T-helper 2 cell (primary cell): ENCODE measurements at regions not wholly inside any gene's neighbourhood (a gene's known extent, or its start where the extent isn't known, plus 50 kb on each side); places are given as distances from the start of the nearest gene placed in this dataset.

Experiments used
- DNase-seq, 5 experiments: peaks; one replicate each; pipeline versions ENCODE4 v3.0.0 to v3.0.0-alpha.2; 2012 to 2022

DNA sequence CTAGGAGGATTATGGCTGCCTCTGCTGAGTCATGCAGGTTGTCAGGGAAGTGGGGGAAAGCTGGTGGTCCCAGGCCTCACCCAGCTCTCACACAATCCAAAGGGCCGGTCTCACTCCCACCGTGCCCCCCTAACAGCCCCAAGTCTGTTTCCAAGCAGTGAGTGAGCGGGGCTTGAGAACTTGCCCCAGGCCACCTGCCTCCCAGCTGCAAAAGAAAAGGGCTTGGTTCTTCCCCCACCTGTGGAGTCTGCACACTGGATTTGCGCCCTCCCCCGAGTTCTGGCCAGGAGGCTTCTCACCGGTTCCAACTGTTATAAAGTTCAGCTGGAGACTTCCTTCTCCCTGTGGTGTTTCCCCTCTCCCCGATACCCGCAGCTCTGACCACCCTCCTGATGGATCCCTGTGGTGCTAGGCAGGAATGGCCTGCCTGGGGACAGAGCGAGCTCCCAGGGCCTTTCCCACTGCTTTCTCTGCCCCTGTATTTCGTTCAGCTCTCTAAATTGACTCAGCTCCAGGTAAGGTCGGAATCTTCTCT is 222.3 kb downstream of the BARHL2 start:
- no peak for DNase-seq

DNA sequence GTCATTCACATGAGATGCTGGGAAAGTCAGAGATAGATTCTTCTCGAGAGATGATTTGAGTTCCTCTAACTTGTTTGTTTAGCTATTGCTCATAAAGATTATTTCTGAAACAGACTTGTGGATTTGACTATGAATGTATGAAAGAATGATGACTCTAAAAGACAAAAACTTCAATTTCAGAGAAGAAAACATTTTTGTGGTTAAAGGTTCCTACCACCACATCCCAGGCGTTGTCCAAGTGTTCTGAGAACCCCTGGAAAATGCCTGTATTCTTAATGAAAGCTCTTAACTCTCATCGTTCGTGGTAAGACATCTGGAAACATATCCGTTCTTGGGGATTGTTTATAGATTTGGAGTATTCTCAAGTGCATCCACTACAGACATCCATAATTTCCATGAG is 228.7 kb downstream of the BARHL2 start:
- DNase-seq: no peak

DNA sequence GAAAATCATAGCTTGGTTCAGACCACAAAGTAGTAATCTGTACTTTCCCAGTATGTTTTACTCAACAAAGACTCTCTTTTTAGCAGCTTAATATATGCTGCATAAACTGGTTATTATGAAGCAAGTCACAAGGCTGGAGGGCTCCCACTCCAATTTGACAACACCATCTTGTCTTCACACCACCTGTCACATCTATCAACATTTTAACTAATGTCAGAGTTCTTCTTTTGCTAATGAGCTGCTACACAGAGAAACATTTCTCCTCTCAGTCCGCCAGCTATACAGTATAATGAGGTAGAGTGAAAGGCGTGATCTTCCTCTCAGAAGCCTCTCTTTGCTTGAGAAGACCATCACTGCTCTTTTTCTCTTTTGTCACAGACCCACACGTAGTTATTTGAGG is 230.1 kb downstream of the BARHL2 start:
- DNase-seq: no peak

DNA sequence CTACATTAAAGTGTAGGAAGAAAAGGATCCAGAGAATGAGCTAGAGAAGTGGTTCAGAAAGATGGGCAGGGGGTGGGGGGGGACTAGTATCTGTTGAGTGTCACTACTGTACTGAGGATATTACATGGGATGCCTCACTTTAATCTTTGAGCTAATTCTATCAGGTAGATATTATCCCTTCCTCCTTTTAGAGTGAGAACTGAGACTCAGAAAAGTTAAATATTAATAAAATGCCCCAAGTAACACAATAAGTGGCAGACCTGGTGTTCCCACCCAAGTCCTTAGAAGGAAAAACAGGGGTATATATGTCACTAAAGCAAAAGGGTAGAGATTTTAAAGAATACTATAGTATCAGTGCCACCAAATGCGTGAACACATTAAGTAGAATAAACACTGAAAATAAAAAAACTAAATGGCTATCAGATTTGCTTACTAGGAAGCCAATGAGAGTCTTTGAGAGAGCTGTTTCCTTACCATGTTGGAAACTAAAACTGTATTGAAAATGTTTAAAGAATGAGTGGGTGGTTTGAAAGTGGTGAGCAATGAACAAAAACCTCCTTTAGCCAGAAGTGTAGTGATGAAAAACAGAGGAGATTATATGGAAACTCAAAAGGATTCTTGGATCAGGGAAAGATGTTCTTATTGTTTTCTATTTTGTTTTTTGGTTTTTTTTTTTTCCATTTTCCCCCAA is 230.8 kb downstream of the BARHL2 start:
- DNase-seq: no peak

GRCh38 chr1:90480271-90480835 is 236.7 kb downstream of the BARHL2 start:
- no peak for DNase-seq

- no peak for DNase-seq
These were observed 240.1 kb downstream of the BARHL2 start for GRCh38 chr1:90476994-90477393.

DNA sequence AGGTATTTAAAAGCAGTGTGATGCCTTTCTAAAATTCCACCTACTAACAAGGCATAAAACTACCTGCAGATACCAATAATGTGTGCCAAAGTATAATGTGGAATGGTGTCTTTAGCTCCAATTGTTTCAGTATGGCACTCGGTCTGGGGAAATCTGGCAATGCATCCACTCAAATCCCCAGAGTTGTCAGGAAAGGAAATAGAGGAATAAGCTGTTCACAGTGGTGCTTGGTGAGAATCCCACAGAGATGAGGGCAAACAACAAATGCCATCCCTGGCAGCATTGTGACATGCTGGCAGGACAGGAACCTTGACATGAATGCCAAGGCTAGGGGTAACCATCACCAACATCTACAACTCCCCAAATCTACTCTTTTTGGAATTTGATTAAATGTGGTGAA is 240.7 kb downstream of the BARHL2 start:
- DNase-seq: no peak

DNA sequence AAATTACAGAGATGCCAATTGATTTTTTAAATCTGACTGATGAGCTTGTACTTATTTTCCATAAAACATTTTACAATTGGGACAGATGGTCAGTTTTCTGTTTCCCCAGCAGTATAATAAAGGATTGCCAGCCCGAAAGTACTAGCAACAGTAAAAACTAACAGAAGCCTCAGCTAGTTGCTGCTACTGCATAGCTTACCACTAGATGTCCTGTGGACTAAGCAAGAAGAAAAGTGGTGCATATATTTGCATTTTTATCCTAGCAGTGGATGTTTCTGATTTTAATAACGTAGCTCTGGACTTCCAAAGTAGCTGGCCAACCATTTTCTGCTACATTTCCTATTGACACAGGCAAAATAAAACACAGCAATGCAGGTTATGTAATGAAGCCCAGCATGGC is 241.5 kb downstream of the BARHL2 start:
- no peak for DNase-seq

DNA sequence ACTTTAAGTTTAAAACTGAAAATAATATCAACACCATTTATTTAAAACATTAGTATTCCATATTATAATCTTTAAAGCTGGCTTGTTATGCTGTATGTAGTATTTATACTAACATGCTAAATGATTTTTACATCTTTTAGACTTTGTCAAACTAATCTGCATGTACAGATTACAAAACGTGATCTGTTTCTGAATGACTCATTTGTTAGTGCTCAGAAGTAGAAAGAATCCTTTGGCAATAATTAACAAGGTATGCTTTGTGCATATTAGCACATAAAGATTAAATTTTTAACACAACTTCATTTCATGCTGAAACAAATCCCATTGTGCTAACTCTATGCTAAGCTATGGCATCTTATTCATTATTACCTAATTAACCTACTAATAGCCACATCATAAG is 242.4 kb downstream of the BARHL2 start:
- no peak for DNase-seq

DNA sequence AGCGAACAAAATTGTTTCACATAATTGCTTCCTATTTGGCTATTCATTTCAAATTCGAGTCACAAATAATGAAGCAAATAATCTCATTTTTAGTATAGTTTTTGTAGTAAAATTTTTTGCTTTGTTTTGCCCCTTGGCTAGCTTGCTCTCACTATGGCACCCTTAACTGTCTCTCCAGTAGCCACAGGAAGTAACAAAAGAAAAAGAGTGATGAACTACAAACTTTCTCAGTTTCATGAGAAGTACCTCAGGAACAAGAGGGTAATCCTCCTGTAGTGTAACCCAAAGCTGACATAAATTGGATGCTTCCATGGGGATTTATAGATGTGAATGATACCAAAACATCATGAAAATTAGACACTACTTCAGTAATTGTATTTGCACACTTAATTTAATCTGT is 242.9 kb downstream of the BARHL2 start:
- no peak for DNase-seq

DNA sequence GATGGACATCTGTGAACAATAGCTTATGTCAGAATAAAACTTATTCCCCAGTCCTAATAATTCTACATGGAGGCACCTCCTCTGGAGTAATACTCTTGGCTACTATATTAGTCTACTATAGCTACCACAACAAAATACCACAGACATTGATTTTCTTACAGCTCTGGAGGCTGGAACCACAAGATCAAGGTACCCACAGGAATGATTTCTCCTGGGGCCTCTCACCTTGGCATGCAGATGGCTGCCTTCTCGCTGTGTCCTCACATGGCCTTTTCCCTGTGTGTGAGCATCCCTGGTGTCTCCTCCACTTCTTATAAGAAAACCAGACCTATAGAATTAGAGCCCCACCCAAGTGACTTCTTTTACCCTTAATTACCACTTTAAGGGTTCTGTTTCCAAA is 244.3 kb downstream of the BARHL2 start:
- DNase-seq: no peak

- DNase-seq: no peak
These were observed 257.5 kb downstream of the BARHL2 start for GRCh38 chr1:90459570-90459969.

- DNase-seq: no peak
These were observed 259.1 kb downstream of the BARHL2 start for GRCh38 chr1:90457985-90458384.

DNA sequence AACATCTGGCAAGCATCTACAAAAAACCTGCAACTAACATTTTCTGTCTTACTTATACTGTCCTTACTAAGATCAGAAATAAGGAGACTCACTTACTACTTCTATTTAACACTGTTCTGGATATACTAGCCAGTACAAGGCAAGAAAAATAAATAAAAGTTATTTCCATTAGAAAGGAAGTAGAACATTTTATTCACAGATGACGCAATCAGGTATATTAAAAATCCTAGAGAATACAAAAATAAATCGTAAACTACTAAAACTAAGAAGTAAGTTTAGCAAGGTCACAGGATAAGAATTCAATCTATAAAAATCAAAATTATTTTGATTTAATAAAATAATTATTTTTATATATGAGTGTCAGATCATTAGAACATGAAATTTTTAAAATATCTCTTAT is 264.6 kb downstream of the BARHL2 start:
- DNase-seq: no peak

- DNase-seq: no peak
These were observed 273.7 kb downstream of the BARHL2 start for GRCh38 chr1:90443354-90443753.

- DNase-seq: no peak
These were observed 281.8 kb downstream of the BARHL2 start for GRCh38 chr1:90435351-90435750.

DNA sequence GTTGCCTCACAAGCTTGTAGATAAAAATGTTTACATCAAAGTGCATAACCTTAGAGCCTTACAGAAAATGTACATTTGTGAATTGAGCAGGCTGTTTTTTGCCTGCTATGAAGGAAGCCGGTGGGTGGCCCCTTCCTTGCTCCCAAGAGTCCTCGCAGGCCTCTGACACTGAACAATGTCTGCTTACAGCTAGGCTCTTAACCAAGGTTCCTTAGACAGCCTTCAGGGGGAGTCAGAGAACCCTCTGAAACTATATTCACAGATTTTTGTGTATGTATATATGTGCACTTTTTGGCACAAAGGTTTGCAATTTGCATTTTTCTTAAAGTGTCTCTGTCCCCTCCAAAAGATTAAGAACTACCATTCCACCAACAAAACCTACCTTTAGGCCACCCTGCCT is 282.6 kb downstream of the BARHL2 start:
- DNase-seq: no peak

DNA sequence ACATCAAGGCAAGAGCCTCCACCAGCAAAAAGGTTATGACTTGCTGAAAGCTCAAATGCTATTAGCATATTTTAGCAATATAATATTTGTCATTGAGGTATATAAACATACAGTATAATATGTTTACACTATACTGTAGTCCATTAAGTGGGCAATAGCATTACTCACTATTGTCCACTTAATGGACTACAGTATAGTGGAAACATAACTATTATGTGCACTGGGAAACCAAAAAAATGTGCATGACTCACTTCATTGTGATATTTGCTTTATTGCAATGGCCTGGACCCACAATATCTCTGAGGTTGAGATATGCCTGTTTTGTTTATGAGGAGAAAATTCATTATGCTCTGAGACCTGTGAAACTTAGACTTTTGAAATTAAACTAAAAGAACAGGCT is 300.0 kb downstream of the BARHL2 start:
- DNase-seq: no peak

DNA sequence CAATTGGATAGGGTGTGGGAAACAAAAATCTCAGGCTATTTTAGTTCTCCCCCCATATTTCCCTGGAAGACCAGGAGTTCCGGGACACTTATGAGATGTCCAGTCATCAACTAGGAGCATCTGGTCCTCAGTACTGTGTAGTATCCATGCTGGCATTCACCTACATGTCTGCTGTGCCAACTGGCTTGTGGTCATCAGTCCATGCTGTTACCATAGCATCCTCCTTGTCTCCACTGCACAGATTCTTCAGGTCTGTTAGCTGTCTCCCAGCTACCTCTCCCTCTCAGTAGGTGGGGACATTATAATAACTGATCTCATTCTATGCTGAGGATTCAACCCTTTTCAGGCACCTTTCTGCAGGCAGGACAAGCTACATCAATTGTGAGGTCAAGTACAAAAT is 302.9 kb downstream of the BARHL2 start:
- DNase-seq: no peak

- no peak for DNase-seq
These were observed 303.6 kb downstream of the BARHL2 start for GRCh38 chr1:90413519-90413918.

DNA sequence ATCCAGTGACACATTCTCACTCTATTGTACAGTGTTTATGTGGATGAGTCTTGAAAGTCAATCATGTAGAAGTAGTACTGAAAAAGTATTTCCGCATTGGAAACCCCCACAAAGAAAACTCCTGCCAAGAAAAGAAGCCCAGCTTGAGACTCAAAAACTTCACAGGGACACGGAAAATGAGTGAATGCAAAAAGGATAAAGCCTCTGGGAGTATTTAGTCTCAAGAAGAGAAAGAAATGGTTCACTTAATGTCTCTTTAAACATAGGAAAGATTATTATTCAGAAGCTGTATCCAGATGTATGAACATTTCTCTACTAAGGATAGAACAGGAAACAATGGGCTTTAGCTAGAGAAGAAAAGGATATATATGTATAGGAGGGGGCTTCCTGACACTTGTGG is 304.5 kb downstream of the BARHL2 start:
- no peak for DNase-seq

DNA sequence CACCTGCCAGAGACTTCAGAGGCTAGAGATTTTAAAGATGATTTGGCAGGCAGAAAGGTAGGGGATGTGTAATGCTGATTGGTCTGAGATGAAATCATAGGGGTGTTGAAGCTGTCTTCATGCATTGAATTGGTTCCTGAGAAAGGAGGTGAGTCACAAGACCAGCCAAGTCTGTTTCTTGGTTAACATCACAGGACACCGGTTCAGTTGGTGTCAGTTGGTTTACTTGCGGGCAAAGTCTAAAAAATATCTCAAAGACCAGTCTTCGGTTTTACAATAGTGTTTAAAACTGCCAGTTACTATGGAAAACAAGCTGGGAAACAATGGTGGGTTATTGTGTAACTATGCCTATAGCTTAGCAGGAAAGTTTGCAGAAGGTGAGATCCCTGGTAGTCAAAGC is 305.9 kb downstream of the BARHL2 start:
- DNase-seq: no peak

DNA sequence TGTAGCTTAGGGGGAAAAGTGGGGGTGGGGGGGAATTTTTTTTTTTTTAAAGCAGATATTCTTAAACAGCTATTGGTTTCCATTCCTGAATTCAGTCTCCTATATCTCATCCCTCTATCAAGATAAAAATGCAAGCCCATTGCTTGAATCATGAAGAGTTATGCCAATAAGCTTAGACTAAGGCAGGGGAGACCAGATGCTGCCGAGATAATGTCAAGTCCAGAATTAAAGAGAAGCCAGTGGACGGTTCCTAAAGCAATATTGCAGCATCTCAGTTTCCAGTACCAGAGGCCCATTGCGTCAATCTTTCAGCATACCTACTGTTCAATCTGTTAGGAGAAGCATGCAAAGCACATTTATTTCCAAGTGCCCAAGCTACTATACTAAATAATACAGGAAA is 309.4 kb downstream of the BARHL2 start:
- no peak for DNase-seq

DNA sequence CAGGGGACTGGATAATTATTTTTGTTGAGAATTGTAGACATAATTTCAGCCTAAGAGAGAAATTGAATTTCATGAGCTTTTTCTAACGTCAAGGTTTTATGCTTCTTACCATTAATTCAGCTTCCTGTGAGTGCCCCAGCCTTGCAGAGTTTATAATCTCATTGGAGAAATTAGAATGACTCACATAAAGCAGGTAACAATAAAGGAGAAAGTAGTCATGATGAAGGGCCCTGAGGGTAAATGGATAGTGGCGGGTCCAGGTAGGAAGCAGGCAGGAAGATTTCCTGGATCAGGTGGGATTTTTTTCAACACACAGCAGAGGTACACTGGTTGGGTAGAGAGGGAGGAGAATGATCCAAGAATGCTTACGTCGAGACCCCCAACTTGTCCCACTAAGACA is 311.4 kb downstream of the BARHL2 start:
- no peak for DNase-seq
